AG04449 (cell line): ENCODE measurements at regions not wholly inside any gene's neighbourhood (a gene's known extent, or its start where the extent isn't known, plus 50 kb on each side); places are given as distances from the start of the nearest gene placed in this dataset.
"Not testable (repeated sequence)": the region's sequence is repeated elsewhere in the genome, so short reads cannot be mapped to it uniquely, and the experiment has no call there.

Experiments
- CTCF ChIA-PET: fragments of 350-600 bp; formaldehyde crosslinking; extraction: SDS; loops from one replicate; lab custom pipeline; 2021; ENCODE audit warnings: antibody characterized with exemption; lab: Yijun Ruan, JAX
- POLR2A ChIA-PET: fragments of 400-600, 350-600 bp; formaldehyde crosslinking; extraction: SDS; loops from one replicate; lab custom pipeline; 2020; ENCODE audit warnings: antibody characterized with exemption, inconsistent platforms; lab: Yijun Ruan, JAX
- DNase-seq: peaks from one replicate; pipeline ENCODE4 v3.0.0-alpha.2; 2010; ENCODE audit warnings: low read depth, low spot score
- H3K4me3 ChIP-seq: 2 replicates; pipeline ENCODE4 v1.5.1; 2011; ENCODE audit warnings: low read depth, mild to moderate bottlenecking, control low read depth, low read length
- CTCF ChIP-seq: IDR thresholded peaks from one replicate; pipeline ENCODE4 v1.5.1; 2011; ENCODE audit warnings: mild to moderate bottlenecking, moderate library complexity, low read length, control low read depth, inconsistent platforms; ENCODE audit not compliant: insufficient read depth; ENCODE audit errors: missing control alignments

GRCh38 chr6:115442323-115442722 is 618.4 kb downstream of the FRK start:
- POLR2A ChIA-PET = no interaction called here
- DNase-seq = no peak
- CTCF ChIA-PET = no interaction called here
- no peak for TF ChIP-seq CTCF
- H3K4me3 ChIP-seq = no peak overlapping the region

GRCh38 chr6:115441651-115442050 is 619.0 kb downstream of the FRK start:
- ChIA-PET POLR2A (no interaction called here), CTCF (no interaction called here)
- DNase-seq = no peak
- no peak for TF ChIP-seq CTCF
- H3K4me3 ChIP-seq = no peak overlapping the region

GRCh38 chr6:115415378-115415777 is 645.3 kb downstream of the FRK start:
- H3K4me3 ChIP-seq = no peak overlapping the region
- no peak for TF ChIP-seq CTCF
- ChIA-PET CTCF (no interaction called here), POLR2A (no interaction called here)
- DNase-seq = no peak

GRCh38 chr6:115414916-115415315 is 645.8 kb downstream of the FRK start:
- H3K4me3 ChIP-seq, DNase-seq, POLR2A ChIA-PET, CTCF ChIA-PET: not testable (repeated sequence)

GRCh38 chr6:115411756-115412155 is 648.9 kb downstream of the FRK start:
- DNase-seq = no peak
- H3K4me3 ChIP-seq = no peak overlapping the region
- no peak for TF ChIP-seq CTCF
- POLR2A ChIA-PET = no interaction called here
- CTCF ChIA-PET = no interaction called here

GRCh38 chr6:115404446-115404845 is 656.2 kb downstream of the FRK start:
- no peak for DNase-seq
- ChIA-PET CTCF (no interaction called here), POLR2A (no interaction called here)
- no peak overlapping the region for H3K4me3 ChIP-seq
- no peak for TF ChIP-seq CTCF

GRCh38 chr6:115398607-115399006 is 662.1 kb downstream of the FRK start:
- TF ChIP-seq CTCF = no peak
- CTCF ChIA-PET = no interaction called here
- H3K4me3 ChIP-seq = no peak overlapping the region

More at GRCh38 chr6:115398607-115399006, 662.1 kb downstream of the FRK start:
- no peak for DNase-seq
- POLR2A ChIA-PET = no interaction called here
